ENCODE measurements at regions not wholly inside any gene's neighbourhood (a gene's known extent, or its start where the extent isn't known, plus 50 kb on each side); places are given as distances from the start of the nearest gene placed in this dataset.

- Histone ChIP-seq H3K36me3 (no peaks in the 10 kb centered on the region), H3K4me3 (no peak overlapping the region), H3K9me3 (peaks cover 0 to 3% (median 0%) of the 10 kb centered on the region in 3 donors), H3K27me3 (no peaks in the 10 kb centered on the region), H3K27ac (no peak overlapping the region), H3K4me1 (no peaks in the 10 kb centered on the region)
- in situ Hi-C loops (cut with MboI; ENCODE audit: low sequenced_read_pairs in 4 of 4) = no loop called here
- no peak for DNase-seq
- TF ChIP-seq POLR2A (IDR thresholded peaks at IDR 0.05) = no peak
- TF ChIP-seq, protein P1, sequence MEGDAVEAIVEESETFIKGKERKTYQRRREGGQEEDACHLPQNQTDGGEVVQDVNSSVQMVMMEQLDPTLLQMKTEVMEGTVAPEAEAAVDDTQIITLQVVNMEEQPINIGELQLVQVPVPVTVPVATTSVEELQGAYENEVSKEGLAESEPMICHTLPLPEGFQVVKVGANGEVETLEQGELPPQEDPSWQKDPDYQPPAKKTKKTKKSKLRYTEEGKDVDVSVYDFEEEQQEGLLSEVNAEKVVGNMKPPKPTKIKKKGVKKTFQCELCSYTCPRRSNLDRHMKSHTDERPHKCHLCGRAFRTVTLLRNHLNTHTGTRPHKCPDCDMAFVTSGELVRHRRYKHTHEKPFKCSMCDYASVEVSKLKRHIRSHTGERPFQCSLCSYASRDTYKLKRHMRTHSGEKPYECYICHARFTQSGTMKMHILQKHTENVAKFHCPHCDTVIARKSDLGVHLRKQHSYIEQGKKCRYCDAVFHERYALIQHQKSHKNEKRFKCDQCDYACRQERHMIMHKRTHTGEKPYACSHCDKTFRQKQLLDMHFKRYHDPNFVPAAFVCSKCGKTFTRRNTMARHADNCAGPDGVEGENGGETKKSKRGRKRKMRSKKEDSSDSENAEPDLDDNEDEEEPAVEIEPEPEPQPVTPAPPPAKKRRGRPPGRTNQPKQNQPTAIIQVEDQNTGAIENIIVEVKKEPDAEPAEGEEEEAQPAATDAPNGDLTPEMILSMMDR (IDR thresholded peaks at IDR 0.05 in 4 of 5, conservative IDR thresholded peaks at IDR 0.05 in 1 of 5) = no peak
- ATAC-seq = no peak
- intact Hi-C loops (cut with DNase I; ENCODE audit: low total_unique reads) = no loop called here
Measured at GRCh38 chr16:58912571-58912970, 178.5 kb upstream of the GOT2 start.

- Histone ChIP-seq H3K4me3 (no peak overlapping the region), H3K27ac (no peak overlapping the region), H3K36me3 (no peaks in the 10 kb centered on the region), H3K27me3 (no peaks in the 10 kb centered on the region), H3K9me3 (no peaks in the 10 kb centered on the region), H3K4me1 (no peaks in the 10 kb centered on the region)
- in situ Hi-C loops (cut with MboI; ENCODE audit: low sequenced_read_pairs in 4 of 4) (no loop called here), intact Hi-C loops (cut with DNase I; ENCODE audit: low total_unique reads) (no loop called here)
- no peak for DNase-seq
- ATAC-seq = no peak
- no peak for TF ChIP-seq POLR2A (IDR thresholded peaks at IDR 0.05)
- TF ChIP-seq, protein P1 (IDR thresholded peaks at IDR 0.05 in 4 of 5, conservative IDR thresholded peaks at IDR 0.05 in 1 of 5) = no peak
Measured at GRCh38 chr16:58906981-58907715, 173.0 kb upstream of the GOT2 start.

GRCh38 chr16:58904291-58904690, 170.2 kb upstream of the GOT2 start:
- TF ChIP-seq, protein P1 (IDR thresholded peaks at IDR 0.05 in 4 of 5, conservative IDR thresholded peaks at IDR 0.05 in 1 of 5) = no peak
- TF ChIP-seq POLR2A (IDR thresholded peaks at IDR 0.05) = no peak
- no peak overlapping the region for H3K27ac ChIP-seq
- ATAC-seq = no peak

DNA sequence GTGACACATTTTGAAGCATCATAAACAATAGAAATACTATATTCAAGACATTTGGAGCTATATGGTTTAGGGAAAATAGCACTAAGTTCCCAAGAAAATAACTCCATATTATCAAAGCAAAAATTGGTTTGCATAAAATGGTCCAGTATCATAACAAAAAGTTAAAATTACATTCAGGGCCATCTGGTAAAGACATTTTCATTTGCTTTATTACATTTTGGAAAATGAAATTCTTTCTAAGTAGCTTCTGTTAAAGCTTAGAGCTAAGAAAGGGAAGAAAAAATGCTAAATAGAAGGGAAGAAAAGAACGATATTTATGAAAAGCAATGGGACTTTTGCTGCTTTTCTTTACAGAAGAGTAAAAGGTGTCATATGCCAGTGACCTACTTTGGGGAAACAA, 155.4 kb upstream of the GOT2 start:
- in situ Hi-C loops (cut with MboI; ENCODE audit: low sequenced_read_pairs in 4 of 4) = no loop called here
- DNase-seq (no peak), ATAC-seq (no peak)
- Histone ChIP-seq H3K27ac (no peak overlapping the region), H3K36me3 (no peaks in the 10 kb centered on the region), H3K27me3 (no peaks in the 10 kb centered on the region), H3K4me3 (no peak overlapping the region), H3K4me1 (no peaks in the 10 kb centered on the region), H3K9me3 (no peaks in the 10 kb centered on the region)
- TF ChIP-seq, protein P1 (IDR thresholded peaks at IDR 0.05 in 4 of 5, conservative IDR thresholded peaks at IDR 0.05 in 1 of 5) = no peak
- no peak for TF ChIP-seq POLR2A (IDR thresholded peaks at IDR 0.05)
- intact Hi-C loops (cut with DNase I; ENCODE audit: low total_unique reads) = no loop called here

More at GRCh38 chr16:58904291-58904690, 170.2 kb upstream of the GOT2 start:
- H3K36me3 ChIP-seq = no peaks in the 10 kb centered on the region
- no peaks in the 10 kb centered on the region for H3K27me3 ChIP-seq
- DNase-seq = no peak
- no peaks in the 10 kb centered on the region for H3K4me1 ChIP-seq
- in situ Hi-C loops (cut with MboI; ENCODE audit: low sequenced_read_pairs in 4 of 4) (no loop called here), intact Hi-C loops (cut with DNase I; ENCODE audit: low total_unique reads) (no loop called here)
- no peaks in the 10 kb centered on the region for H3K9me3 ChIP-seq
- H3K4me3 ChIP-seq = no peak overlapping the region
